OCI-LY7 (cell line): ENCODE measurements at regions not wholly inside any gene's neighbourhood (a gene's known extent, or its start where the extent isn't known, plus 50 kb on each side); places are given as distances from the start of the nearest gene placed in this dataset.

Source experiments
- EZH2phosphoT487 ChIP-seq: fragments of 200-600 bp; sonication (generic); IDR thresholded peaks from 2 replicates; pipeline ENCODE4 v1.6.1; 2018; ENCODE audit warnings: low read depth, borderline replicate concordance, mild to moderate bottlenecking, mixed run types, antibody characterized with exemption, low read length, moderate library complexity, mixed read lengths
- TF ChIP-seq, protein P1 (sequence below): fragments of 200-600 bp; sonication (generic); conservative IDR thresholded peaks from 2 replicates; pipeline ENCODE4 v1.5.1; 2014; ENCODE audit warnings: mild to moderate bottlenecking, antibody characterized with exemption, low read length, moderate library complexity, mixed read lengths

DNA sequence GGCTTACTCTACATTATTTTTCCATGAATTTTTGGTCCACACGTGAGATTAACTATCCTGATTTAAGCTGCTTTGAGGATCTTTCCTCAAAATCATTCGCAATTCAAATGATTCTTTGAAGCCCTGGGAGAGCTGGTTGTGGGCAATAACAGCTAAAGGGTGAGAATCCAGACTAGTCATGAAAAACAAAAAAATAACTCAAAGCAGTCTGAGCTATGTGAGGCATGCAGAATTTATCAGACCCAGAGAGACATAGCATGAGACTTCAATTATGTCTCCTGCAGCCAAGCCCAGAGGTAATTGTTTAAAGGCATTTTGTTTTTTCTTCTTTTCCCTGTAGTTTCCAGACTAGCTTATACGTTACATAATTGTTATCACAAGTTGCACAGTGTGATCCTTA is 517.3 kb upstream of the PTCHD4 start:
- TF ChIP-seq, protein P1, sequence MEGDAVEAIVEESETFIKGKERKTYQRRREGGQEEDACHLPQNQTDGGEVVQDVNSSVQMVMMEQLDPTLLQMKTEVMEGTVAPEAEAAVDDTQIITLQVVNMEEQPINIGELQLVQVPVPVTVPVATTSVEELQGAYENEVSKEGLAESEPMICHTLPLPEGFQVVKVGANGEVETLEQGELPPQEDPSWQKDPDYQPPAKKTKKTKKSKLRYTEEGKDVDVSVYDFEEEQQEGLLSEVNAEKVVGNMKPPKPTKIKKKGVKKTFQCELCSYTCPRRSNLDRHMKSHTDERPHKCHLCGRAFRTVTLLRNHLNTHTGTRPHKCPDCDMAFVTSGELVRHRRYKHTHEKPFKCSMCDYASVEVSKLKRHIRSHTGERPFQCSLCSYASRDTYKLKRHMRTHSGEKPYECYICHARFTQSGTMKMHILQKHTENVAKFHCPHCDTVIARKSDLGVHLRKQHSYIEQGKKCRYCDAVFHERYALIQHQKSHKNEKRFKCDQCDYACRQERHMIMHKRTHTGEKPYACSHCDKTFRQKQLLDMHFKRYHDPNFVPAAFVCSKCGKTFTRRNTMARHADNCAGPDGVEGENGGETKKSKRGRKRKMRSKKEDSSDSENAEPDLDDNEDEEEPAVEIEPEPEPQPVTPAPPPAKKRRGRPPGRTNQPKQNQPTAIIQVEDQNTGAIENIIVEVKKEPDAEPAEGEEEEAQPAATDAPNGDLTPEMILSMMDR = no peak
- no peak for TF ChIP-seq EZH2phosphoT487
